Left colon (tissue), 2 donors: ENCODE measurements at regions not wholly inside any gene's neighbourhood (a gene's known extent, or its start where the extent isn't known, plus 50 kb on each side); places are given as distances from the start of the nearest gene placed in this dataset.
"Not testable (repeated sequence)": the region's sequence is repeated elsewhere in the genome, so short reads cannot be mapped to it uniquely, and the experiment has no call there.

Experiments used
- ATAC-seq: fragments of 200-7000 bp; cut with Tn5 transposase; one replicate; pipeline ENCODE4 v1.9.1; 2020; ENCODE audit warnings: mild to moderate bottlenecking, moderate library complexity
- DNase-seq, 2 donors: peaks; one replicate each; pipeline ENCODE4 v3.0.0-alpha.2; 2020
- intact Hi-C, 2 donors: fragments of 100-400 bp; cut with DNase I in 1 of 2; cut with micrococcal nuclease in 1 of 2; formaldehyde crosslinking; loops; one replicate each; pipeline versions ENCODE4 v1.11.2 to v1.14.0; 2022; cut with DNase I, micrococcal nuclease
- donor health status: DM: no; HTN: no; CAD: no.
- donor health status: DM: yes; HTN: yes; CAD: no.

- DNase-seq (no peak), ATAC-seq (no peak)
- intact Hi-C loops: no loop called here
Observed at GRCh38 chr6:50958148-50958697, 139.6 kb downstream of the TFAP2B start.

- intact Hi-C loops: no loop called here
- ATAC-seq (no peak), DNase-seq (no peak)
Observed at GRCh38 chr6:50959081-50959641, 140.5 kb downstream of the TFAP2B start.

GRCh38 chr6:50961611-50962010 is 142.9 kb downstream of the TFAP2B start:
- DNase-seq (no peak), ATAC-seq (no peak)
- intact Hi-C loops: no loop called here

GRCh38 chr6:50962213-50962759 is 143.6 kb downstream of the TFAP2B start:
- DNase-seq: no peak
- intact Hi-C loops: no loop called here
- no peak for ATAC-seq

GRCh38 chr6:50963952-50964351 is 145.3 kb downstream of the TFAP2B start:
- no peak for ATAC-seq
- DNase-seq: no peak
- intact Hi-C loops: no loop called here

- intact Hi-C loops: no loop called here
- no peak for ATAC-seq
- DNase-seq: no peak
Observed at GRCh38 chr6:50965495-50965894, 146.8 kb downstream of the TFAP2B start.

- DNase-seq (no peak), ATAC-seq (no peak)
- intact Hi-C loops: no loop called here
Observed at GRCh38 chr6:50966532-50966931, 147.9 kb downstream of the TFAP2B start.

GRCh38 chr6:50966986-50967385 is 148.3 kb downstream of the TFAP2B start:
- DNase-seq (no peak), ATAC-seq (no peak)
- intact Hi-C loops: no loop called here

- intact Hi-C loops, ATAC-seq, DNase-seq: not testable (repeated sequence)
Observed at GRCh38 chr6:50968246-50968645, 149.6 kb downstream of the TFAP2B start.

GRCh38 chr6:50970908-50971307 is 152.2 kb downstream of the TFAP2B start:
- DNase-seq (no peak), ATAC-seq (no peak)
- intact Hi-C loops: no loop called here

- no peak for DNase-seq
- intact Hi-C loops: no loop called here
- no peak for ATAC-seq
Observed at GRCh38 chr6:50973464-50973863, 154.8 kb downstream of the TFAP2B start.

- no peak for ATAC-seq
Observed at GRCh38 chr6:50974319-50974718, 155.6 kb downstream of the TFAP2B start.

GRCh38 chr6:50975216-50975615 is 156.5 kb downstream of the TFAP2B start:
- intact Hi-C loops: no loop called here
- DNase-seq (no peak), ATAC-seq (no peak)

More at GRCh38 chr6:50974319-50974718, 155.6 kb downstream of the TFAP2B start:
- DNase-seq: no peak
- intact Hi-C loops: no loop called here

GRCh38 chr6:50976907-50977306 is 158.2 kb downstream of the TFAP2B start:
- intact Hi-C loops: no loop called here
- ATAC-seq (no peak), DNase-seq (no peak)

GRCh38 chr6:50977796-50978195 is 159.1 kb downstream of the TFAP2B start:
- intact Hi-C loops: no loop called here
- no peak for DNase-seq
- ATAC-seq: no peak

GRCh38 chr6:50978380-50979170 is 159.9 kb downstream of the TFAP2B start:
- DNase-seq (no peak), ATAC-seq (no peak)
- intact Hi-C loops: no loop called here

GRCh38 chr6:50979171-50979525 is 160.5 kb downstream of the TFAP2B start:
- intact Hi-C loops: no loop called here
- no peak for ATAC-seq
- DNase-seq: no peak

- intact Hi-C loops: no loop called here
- ATAC-seq (no peak), DNase-seq (no peak)
Observed at GRCh38 chr6:50984135-50984534, 165.5 kb downstream of the TFAP2B start.

GRCh38 chr6:50986319-50986718 is 167.6 kb downstream of the TFAP2B start:
- ATAC-seq (no peak), DNase-seq (no peak)
- intact Hi-C loops: loop anchor here in 1 of 2 donors (5.0 kb wide), 1 partner anchor 736 kb away; no protein-coding TSS in a partner anchor

GRCh38 chr6:50989123-50989522 is 170.5 kb downstream of the TFAP2B start:
- intact Hi-C loops: loop anchor here in 1 of 2 donors (5.0 kb wide), 1 partner anchor 733 kb away; no protein-coding TSS in a partner anchor
- DNase-seq: no peak
- no peak for ATAC-seq
